ENCODE measurements at regions not wholly inside any gene's neighbourhood (a gene's known extent, or its start where the extent isn't known, plus 50 kb on each side); places are given as distances from the start of the nearest gene placed in this dataset.

DNA sequence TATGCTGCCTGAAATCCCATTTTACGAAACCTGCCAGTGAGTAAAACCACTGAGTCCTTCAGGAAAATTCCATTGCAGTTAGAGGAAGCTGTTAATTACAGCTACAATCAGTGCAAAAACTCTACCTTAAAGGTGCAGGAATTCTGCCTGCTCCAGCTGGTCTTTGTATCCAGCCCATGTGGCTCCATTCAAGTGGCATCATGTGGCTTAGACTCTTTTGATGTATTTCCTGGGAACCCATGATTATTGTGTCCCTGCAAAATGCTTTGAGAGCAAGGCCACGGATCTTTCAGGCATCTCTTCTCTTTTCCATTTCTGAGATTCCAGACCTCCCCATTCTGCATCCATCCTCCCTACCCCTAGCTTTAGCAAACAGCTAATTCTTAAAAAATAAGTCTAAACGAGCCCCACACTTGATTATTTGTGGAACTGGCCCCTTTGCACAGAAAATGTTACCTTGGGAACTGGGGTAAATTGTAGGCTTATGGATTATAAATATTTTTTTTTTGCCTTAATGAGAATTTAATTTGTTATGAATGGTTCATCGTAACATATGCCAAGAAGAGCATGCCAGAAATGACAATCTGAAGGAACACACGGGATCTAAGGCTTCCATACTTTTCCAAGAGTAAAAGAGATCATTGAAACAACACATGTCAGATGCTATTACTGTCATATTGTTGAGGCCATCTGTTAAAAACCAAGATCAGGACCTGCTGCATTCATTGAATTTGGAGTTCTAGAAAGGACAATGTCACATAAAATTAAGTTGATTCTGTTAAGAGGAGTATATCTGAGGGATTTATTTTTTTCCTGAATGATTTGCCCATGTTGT, 144.6 kb downstream of the TPH2 start:
- no peak for DNase-seq (ENCODE audit: insufficient read length, low spot score)
- FAIRE-seq, result no peak
- TF ChIP-seq POLR2AphosphoS5 (IDR thresholded peaks at IDR 0.05; ENCODE audit: low read depth, low read length), result no peak
- TF ChIP-seq POU2F2 (IDR thresholded peaks at IDR 0.05; ENCODE audit: low read depth, low read length), result no peak
- no peak for TF ChIP-seq TAF1 (IDR thresholded peaks at IDR 0.05; ENCODE audit: low read depth, low read length)
- TF ChIP-seq POLR2A (IDR thresholded peaks at IDR 0.05; ENCODE audit: low read depth, low read length), result no peak
- TF ChIP-seq PAX5 (IDR thresholded peaks at IDR 0.05; ENCODE audit: insufficient read depth, low read length, severe bottlenecking), result no peak
- no peak for TF ChIP-seq SPI1 (IDR thresholded peaks at IDR 0.05; ENCODE audit: low read depth, low read length)

DNA sequence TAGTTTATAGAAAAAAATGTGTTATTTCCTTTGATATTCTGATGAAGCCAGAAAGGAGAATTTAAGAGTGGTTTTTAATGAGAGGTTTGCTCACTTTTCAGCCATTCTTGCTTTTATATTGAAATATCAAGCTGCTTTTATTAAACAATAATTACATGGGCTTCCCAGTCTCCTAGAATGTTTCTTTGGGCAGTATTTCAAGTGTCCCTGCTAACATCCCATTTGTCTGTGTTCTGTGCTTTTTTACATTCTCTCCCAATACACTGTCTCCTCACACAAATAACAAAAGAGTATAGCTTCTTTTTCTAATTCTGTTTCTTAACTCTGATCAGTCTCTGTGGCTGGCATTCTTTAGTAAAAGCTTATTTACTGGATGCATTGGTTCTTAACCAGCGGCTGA, 145.4 kb downstream of the TPH2 start:
- TF ChIP-seq POU2F2 (IDR thresholded peaks at IDR 0.05; ENCODE audit: low read depth, low read length) (no peak), POLR2AphosphoS5 (IDR thresholded peaks at IDR 0.05; ENCODE audit: low read depth, low read length) (no peak), SPI1 (IDR thresholded peaks at IDR 0.05; ENCODE audit: low read depth, low read length) (no peak), TAF1 (IDR thresholded peaks at IDR 0.05; ENCODE audit: low read depth, low read length) (no peak), POLR2A (IDR thresholded peaks at IDR 0.05; ENCODE audit: low read depth, low read length) (no peak), PAX5 (IDR thresholded peaks at IDR 0.05; ENCODE audit: insufficient read depth, low read length, severe bottlenecking) (no peak)
- DNase-seq (ENCODE audit: insufficient read length, low spot score) (no peak), FAIRE-seq (no peak)

DNA sequence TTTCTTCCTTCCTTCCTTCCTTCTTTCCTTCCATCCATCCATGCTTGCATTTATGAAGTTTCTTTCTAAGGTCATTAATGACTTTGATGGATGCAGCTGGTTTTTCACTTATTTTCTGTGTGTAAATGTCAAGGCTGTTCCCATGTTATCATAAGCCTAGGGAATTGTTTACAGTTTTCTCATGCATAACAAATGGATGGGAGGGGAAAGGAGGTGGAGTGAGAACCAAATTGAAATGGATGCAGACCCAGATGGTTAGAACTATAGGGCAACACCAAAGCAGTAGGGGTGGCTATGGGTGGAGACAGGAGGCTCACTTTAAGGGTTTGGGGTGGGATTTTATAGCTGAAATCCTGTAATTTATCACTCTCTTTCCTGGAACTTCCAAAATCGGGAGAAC, 146.2 kb downstream of the TPH2 start:
- FAIRE-seq (no peak), DNase-seq (ENCODE audit: insufficient read length, low spot score) (no peak)
- no peak for TF ChIP-seq POLR2A (IDR thresholded peaks at IDR 0.05; ENCODE audit: low read depth, low read length)
- TF ChIP-seq TAF1 (IDR thresholded peaks at IDR 0.05; ENCODE audit: low read depth, low read length), result no peak
- TF ChIP-seq POU2F2 (IDR thresholded peaks at IDR 0.05; ENCODE audit: low read depth, low read length), result no peak
- TF ChIP-seq SPI1 (IDR thresholded peaks at IDR 0.05; ENCODE audit: low read depth, low read length), result no peak
- no peak for TF ChIP-seq PAX5 (IDR thresholded peaks at IDR 0.05; ENCODE audit: insufficient read depth, low read length, severe bottlenecking)
- TF ChIP-seq POLR2AphosphoS5 (IDR thresholded peaks at IDR 0.05; ENCODE audit: low read depth, low read length), result no peak

DNA sequence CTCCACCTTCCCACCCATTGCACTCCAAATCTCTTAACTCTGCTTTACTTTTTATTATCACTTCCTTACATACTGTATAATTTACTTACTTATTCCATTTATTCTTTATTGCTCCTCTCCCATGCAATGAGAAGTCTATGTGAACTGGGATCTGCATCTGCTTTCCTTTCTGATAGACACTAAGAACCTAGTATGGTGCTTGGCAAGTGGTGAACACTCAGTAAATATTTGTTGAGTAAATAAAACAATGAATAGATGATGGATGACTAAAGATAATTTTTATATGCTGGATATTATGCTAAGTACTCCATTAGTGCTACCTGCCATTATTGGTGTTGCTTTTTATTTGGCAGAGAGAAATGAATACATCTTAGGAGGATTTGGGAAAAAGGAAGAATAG, 151.0 kb downstream of the TPH2 start:
- TF ChIP-seq SPI1 (IDR thresholded peaks at IDR 0.05; ENCODE audit: low read depth, low read length) (no peak), PAX5 (IDR thresholded peaks at IDR 0.05; ENCODE audit: insufficient read depth, low read length, severe bottlenecking) (no peak)
- FAIRE-seq (no peak), DNase-seq (ENCODE audit: insufficient read length, low spot score) (no peak)

DNA sequence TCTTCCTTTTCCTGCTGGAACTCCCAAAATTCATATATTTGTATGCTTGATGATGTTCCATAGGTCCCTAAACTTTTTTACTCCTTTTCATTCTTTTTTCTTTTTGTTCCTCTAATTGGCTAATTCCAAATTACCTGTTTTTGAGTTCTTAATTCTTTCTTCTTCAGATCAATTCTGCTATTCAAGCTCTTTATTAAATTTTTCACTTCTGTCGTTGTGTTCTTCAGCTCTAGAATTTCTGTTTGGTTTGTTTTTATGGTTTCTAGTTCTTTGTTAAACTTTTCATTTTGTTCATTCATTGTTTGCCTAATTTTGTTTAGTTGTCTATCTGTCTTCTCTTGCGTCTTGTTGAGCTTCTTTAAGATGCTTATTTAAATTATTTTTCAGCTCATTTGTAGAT, 154.8 kb downstream of the TPH2 start:
- DNase-seq (ENCODE audit: insufficient read length, low spot score) (no peak), FAIRE-seq (no peak)
- TF ChIP-seq POLR2AphosphoS5 (IDR thresholded peaks at IDR 0.05; ENCODE audit: low read depth, low read length), result no peak
- TF ChIP-seq POLR2A (IDR thresholded peaks at IDR 0.05; ENCODE audit: low read depth, low read length), result no peak
- no peak for TF ChIP-seq SPI1 (IDR thresholded peaks at IDR 0.05; ENCODE audit: low read depth, low read length)
- TF ChIP-seq POU2F2 (IDR thresholded peaks at IDR 0.05; ENCODE audit: low read depth, low read length), result no peak
- TF ChIP-seq TAF1 (IDR thresholded peaks at IDR 0.05; ENCODE audit: low read depth, low read length), result no peak
- TF ChIP-seq PAX5 (IDR thresholded peaks at IDR 0.05; ENCODE audit: insufficient read depth, low read length, severe bottlenecking), result no peak

DNA sequence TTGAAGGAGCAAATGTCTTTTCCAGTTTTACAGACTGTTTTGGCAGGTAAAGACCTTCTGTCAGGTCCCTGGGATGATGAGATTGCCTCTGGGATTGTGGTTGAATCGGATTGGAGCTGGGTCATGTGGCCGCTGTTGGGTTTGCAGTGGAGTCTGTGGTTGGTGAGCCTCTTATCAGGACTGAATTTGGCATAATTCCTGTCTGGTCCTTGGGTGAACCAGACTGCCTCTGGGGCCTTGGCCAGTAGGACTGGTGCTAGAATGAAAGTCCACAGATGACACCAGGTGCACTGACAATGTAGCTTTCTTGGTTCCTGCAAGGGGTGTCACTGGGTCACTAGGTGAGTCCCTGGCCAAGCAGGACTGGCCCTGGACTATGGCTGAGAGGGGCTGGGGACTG, 155.3 kb downstream of the TPH2 start:
- no peak for TF ChIP-seq POU2F2 (IDR thresholded peaks at IDR 0.05; ENCODE audit: low read depth, low read length)
- TF ChIP-seq PAX5 (IDR thresholded peaks at IDR 0.05; ENCODE audit: insufficient read depth, low read length, severe bottlenecking), result no peak
- TF ChIP-seq SPI1 (IDR thresholded peaks at IDR 0.05; ENCODE audit: low read depth, low read length), result no peak
- no peak for TF ChIP-seq POLR2AphosphoS5 (IDR thresholded peaks at IDR 0.05; ENCODE audit: low read depth, low read length)
- no peak for TF ChIP-seq POLR2A (IDR thresholded peaks at IDR 0.05; ENCODE audit: low read depth, low read length)
- no peak for TF ChIP-seq TAF1 (IDR thresholded peaks at IDR 0.05; ENCODE audit: low read depth, low read length)
- FAIRE-seq (no peak), DNase-seq (ENCODE audit: insufficient read length, low spot score) (no peak)

DNA sequence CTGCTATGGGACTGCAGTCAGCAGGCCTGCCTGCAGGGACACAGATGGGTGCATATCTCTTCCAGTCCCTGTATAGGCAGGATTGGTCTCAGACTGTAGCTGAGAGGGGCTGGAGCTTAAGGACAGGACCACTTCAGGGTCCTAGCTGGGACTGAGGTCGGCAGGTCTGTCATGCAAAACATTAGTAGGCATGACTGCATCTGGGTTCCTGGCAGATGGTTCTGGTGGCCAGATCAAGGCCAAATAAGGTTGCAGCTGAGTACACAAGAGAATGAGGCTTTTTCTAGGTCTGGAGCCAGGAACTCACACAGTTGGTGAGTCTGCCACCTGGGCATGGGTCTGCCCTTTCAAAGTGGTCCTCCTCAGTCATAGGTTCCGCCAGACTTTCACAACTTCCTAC, 155.8 kb downstream of the TPH2 start:
- FAIRE-seq (no peak), DNase-seq (ENCODE audit: insufficient read length, low spot score) (no peak)
- TF ChIP-seq SPI1 (IDR thresholded peaks at IDR 0.05; ENCODE audit: low read depth, low read length) (no peak), PAX5 (IDR thresholded peaks at IDR 0.05; ENCODE audit: insufficient read depth, low read length, severe bottlenecking) (no peak), TAF1 (IDR thresholded peaks at IDR 0.05; ENCODE audit: low read depth, low read length) (no peak), POLR2A (IDR thresholded peaks at IDR 0.05; ENCODE audit: low read depth, low read length) (no peak), POU2F2 (IDR thresholded peaks at IDR 0.05; ENCODE audit: low read depth, low read length) (no peak), POLR2AphosphoS5 (IDR thresholded peaks at IDR 0.05; ENCODE audit: low read depth, low read length) (no peak)

DNA sequence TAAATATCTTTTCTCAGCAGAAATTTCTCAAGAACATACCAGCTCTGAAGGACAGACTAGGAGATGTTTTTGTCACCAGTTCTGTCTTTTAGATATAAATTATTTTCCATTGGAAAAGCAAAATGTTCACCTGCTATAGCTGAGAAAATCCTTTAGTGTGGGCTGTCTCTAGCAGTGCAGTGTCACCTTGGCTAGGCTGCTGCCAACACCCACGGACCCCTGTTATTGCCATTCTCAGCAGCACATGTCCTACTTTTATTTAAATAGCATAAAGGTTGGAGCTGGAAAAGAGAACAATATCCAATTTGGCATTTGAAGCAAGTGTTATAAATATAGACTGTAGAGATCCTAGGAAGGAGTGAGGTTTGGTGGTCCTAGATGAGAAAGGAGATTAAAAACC, 156.4 kb downstream of the TPH2 start:
- TF ChIP-seq POLR2A (IDR thresholded peaks at IDR 0.05; ENCODE audit: low read depth, low read length), result no peak
- TF ChIP-seq POU2F2 (IDR thresholded peaks at IDR 0.05; ENCODE audit: low read depth, low read length), result no peak
- TF ChIP-seq PAX5 (IDR thresholded peaks at IDR 0.05; ENCODE audit: insufficient read depth, low read length, severe bottlenecking), result no peak
- TF ChIP-seq SPI1 (IDR thresholded peaks at IDR 0.05; ENCODE audit: low read depth, low read length), result no peak
- no peak for TF ChIP-seq TAF1 (IDR thresholded peaks at IDR 0.05; ENCODE audit: low read depth, low read length)
- DNase-seq (ENCODE audit: insufficient read length, low spot score) (no peak), FAIRE-seq (no peak)

DNA sequence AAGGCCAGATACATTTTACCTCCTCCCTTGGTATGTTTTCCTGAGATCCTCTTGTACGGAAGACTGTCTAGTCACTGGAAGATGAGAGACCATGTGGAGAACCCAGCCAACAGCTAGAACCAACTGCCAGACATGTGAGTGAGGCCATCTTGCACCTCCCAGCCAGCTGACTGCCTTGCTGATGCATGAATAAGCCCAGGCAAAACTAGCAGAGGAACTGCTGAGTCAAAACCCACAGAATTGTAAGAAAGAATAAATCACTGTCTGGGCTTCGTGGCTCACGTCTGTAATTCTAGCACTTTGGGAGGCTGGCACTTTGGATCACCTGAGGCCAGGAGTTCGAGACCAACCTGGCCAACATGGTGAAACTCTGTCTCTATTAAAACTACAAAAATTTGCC, 160.0 kb downstream of the TPH2 start:
- FAIRE-seq, result no peak
- TF ChIP-seq POLR2A (IDR thresholded peaks at IDR 0.05; ENCODE audit: low read depth, low read length) (no peak), SPI1 (IDR thresholded peaks at IDR 0.05; ENCODE audit: low read depth, low read length) (no peak), POU2F2 (IDR thresholded peaks at IDR 0.05; ENCODE audit: low read depth, low read length) (no peak), TAF1 (IDR thresholded peaks at IDR 0.05; ENCODE audit: low read depth, low read length) (no peak), POLR2AphosphoS5 (IDR thresholded peaks at IDR 0.05; ENCODE audit: low read depth, low read length) (no peak), PAX5 (IDR thresholded peaks at IDR 0.05; ENCODE audit: insufficient read depth, low read length, severe bottlenecking) (no peak)
- no peak for DNase-seq (ENCODE audit: insufficient read length, low spot score)

DNA sequence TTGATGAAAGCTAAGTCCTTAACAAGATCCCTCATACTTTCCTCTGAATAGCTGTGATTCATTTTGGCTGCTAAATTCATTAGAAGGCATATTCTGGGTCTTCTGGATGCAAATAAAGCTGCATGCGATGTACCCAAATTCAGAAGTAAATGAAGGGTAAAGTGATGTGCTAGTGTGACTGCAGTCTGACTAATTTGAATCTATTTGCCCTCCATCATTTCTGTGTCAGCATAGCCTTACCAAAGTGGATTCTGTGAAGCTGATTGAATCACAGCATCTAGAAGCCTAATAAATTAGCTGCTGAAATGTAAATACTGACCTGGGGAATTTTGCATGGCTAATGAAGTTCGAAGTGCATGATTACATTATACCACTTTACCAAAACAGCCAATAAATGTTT, 162.2 kb downstream of the TPH2 start:
- no peak for FAIRE-seq
- TF ChIP-seq POU2F2 (IDR thresholded peaks at IDR 0.05; ENCODE audit: low read depth, low read length), result no peak
- no peak for TF ChIP-seq SPI1 (IDR thresholded peaks at IDR 0.05; ENCODE audit: low read depth, low read length)
- no peak for TF ChIP-seq PAX5 (IDR thresholded peaks at IDR 0.05; ENCODE audit: insufficient read depth, low read length, severe bottlenecking)
- DNase-seq (ENCODE audit: insufficient read length, low spot score), result no peak

Measured in GM12891 (cell line).